Spleen (tissue), 11 donors: ENCODE measurements at regions not wholly inside any gene's neighbourhood (a gene's known extent, or its start where the extent isn't known, plus 50 kb on each side); places are given as distances from the start of the nearest gene placed in this dataset.
"Not testable (repeated sequence)": the region's sequence is repeated elsewhere in the genome, so short reads cannot be mapped to it uniquely, and the experiment has no call there.

Source experiments
- DNase-seq: peaks from one replicate; pipeline ENCODE4 v3.0.0-alpha.2; 2020
- H3K27ac ChIP-seq, 8 donors: fragments of 200-600 bp; sonication (generic) in 7 of 8; 1 replicate in 4 of 8; 2 replicates in 4 of 8; pipeline versions ENCODE4 v1.5.0 to v1.8.0; 2016 to 2021; ENCODE audit warnings: inconsistent platforms in 4 of 8, mild to moderate bottlenecking in 4 of 8, moderate library complexity in 1 of 8
- H3K27me3 ChIP-seq, 7 donors: fragments of 200-600 bp; sonication (generic) in 6 of 7; replicated peaks in 1 of 7; 1 replicate in 4 of 7; 2 replicates in 3 of 7; pipeline versions ENCODE4 v1.5.0 to v1.8.0; 2016 to 2021; ENCODE audit warnings: inconsistent platforms in 3 of 7, mild to moderate bottlenecking in 1 of 7
- H3K36me3 ChIP-seq, 6 donors: fragments of 200-600 bp; sonication (generic) in 5 of 6; 1 replicate in 4 of 6; 2 replicates in 2 of 6; pipeline versions ENCODE4 v1.5.0 to v1.8.0; 2016 to 2021; ENCODE audit warnings: inconsistent platforms in 2 of 6
- H3K4me1 ChIP-seq, 6 donors: fragments of 200-600 bp; sonication (generic) in 5 of 6; 1 replicate in 3 of 6; 2 replicates in 3 of 6; pipeline versions ENCODE4 v1.5.0 to v1.8.0; 2016 to 2021; ENCODE audit warnings: inconsistent platforms in 3 of 6
- H3K4me3 ChIP-seq, 8 donors: fragments of 200-600 bp; sonication (generic) in 7 of 8; 1 replicate in 4 of 8; 2 replicates in 4 of 8; pipeline versions ENCODE4 v1.5.0 to v1.8.0; 2016 to 2021; ENCODE audit warnings: inconsistent platforms in 4 of 8, mild to moderate bottlenecking in 4 of 8, moderate library complexity in 2 of 8
- H3K9me3 ChIP-seq, 8 donors: fragments of 200-600 bp; sonication (generic) in 7 of 8; 1 replicate in 4 of 8; 2 replicates in 4 of 8; pipeline versions ENCODE4 v1.5.0 to v1.8.0; 2016 to 2021; ENCODE audit warnings: inconsistent platforms in 4 of 8
- CTCF ChIP-seq, 11 experiments: fragments of 200-600 bp in 7 of 11; fragments of 450-650 bp in 4 of 11; sonication (generic) in 4 of 11; IDR thresholded peaks in 8 of 11; conservative IDR thresholded peaks in 3 of 11; 1 replicate in 7 of 11; 2 replicates in 4 of 11; pipeline versions ENCODE4 v1.4.0 to v1.8.0; 2016 to 2021; ENCODE audit warnings: antibody characterized with exemption in 11 of 11, inconsistent platforms in 4 of 11, mild to moderate bottlenecking in 1 of 11
- POLR2A ChIP-seq, 3 donors: fragments of 450-650 bp; IDR thresholded peaks; one replicate each; pipeline ENCODE4 v1.5.1; 2017; ENCODE audit warnings: antibody characterized with exemption in 3 of 3, mild to moderate bottlenecking in 1 of 3
- POLR2AphosphoS5 ChIP-seq, 3 donors: sonication (generic); formaldehyde crosslinking; IDR thresholded peaks; one replicate each; pipeline ENCODE4 v1.5.1; 2017; ENCODE audit warnings: antibody characterized with exemption in 3 of 3
- WGBS, 5 donors: extraction: QIAGEN DNeasy Blood & Tissue Kit in 3 of 5; methylation state at CpG; one replicate each; pipeline versions ENCODE4 v1.1.5 to v1.1.7; 2013 to 2018; 5-methylcytosine and 5-hydroxymethylcytosine counted together
- intact Hi-C: fragments of 100-400 bp; cut with DNase I; formaldehyde crosslinking; loops from one replicate; pipeline ENCODE4 v1.15.0; 2023; ENCODE audit warnings: low total_unique reads
- donor health status: healthy with polysubstance abuse.
- donor health status: DM: no; HTN: no; CAD: no; lungs with moderate emphysema.
- donor health status: DM: no; HTN: no; CAD: no.
- donor health status: Bipolar disorder and iron deficiency.
- donor health status: healthy.
- donor health status: DM: no; HTN: no; CAD: no.
- donor health status: DM: yes; HTN: yes; CAD: no.

GRCh38 chr1:224828691-224829090 lies 100.8 kb upstream of the DNAH14 start:
- Histone ChIP-seq H3K4me3 (no peak overlapping the region), H3K36me3 (no peaks in the 10 kb centered on the region), H3K27me3 (peaks cover 0 to 6% (median 0%) of the 10 kb centered on the region in 7 donors), H3K4me1 (no peaks in the 10 kb centered on the region), H3K9me3 (peaks cover 0 to 34% (median 20%) of the 10 kb centered on the region in 8 donors), H3K27ac (no peak overlapping the region)
- intact Hi-C loops: no loop called here
- TF ChIP-seq POLR2A (IDR thresholded peaks at IDR 0.05) (no peak), CTCF (IDR thresholded peaks at IDR 0.05 in 8 of 11, conservative IDR thresholded peaks at IDR 0.05 in 3 of 11) (no peak), POLR2AphosphoS5 (IDR thresholded peaks at IDR 0.05) (no peak)
- no peak for DNase-seq

GRCh38 chr1:224831501-224831900 lies 98.0 kb upstream of the DNAH14 start:
- Histone ChIP-seq H3K4me1 (no peaks in the 10 kb centered on the region), H3K27me3 (peaks cover 0 to 6% (median 0%) of the 10 kb centered on the region in 7 donors), H3K27ac (no peak overlapping the region), H3K4me3 (no peak overlapping the region), H3K36me3 (no peaks in the 10 kb centered on the region), H3K9me3 (peaks cover 0 to 16% (median 12%) of the 10 kb centered on the region in 8 donors)
- 69 to 82% (median 72%) methylated on average over 3 of the region's 3 CpGs for WGBS, 5 donors
- TF ChIP-seq POLR2AphosphoS5 (IDR thresholded peaks at IDR 0.05) (no peak), CTCF (IDR thresholded peaks at IDR 0.05 in 8 of 11, conservative IDR thresholded peaks at IDR 0.05 in 3 of 11) (no peak), POLR2A (IDR thresholded peaks at IDR 0.05) (no peak)
- no peak for DNase-seq
- intact Hi-C loops: no loop called here

GRCh38 chr1:224839648-224840300 lies 89.7 kb upstream of the DNAH14 start:
- H3K27me3 ChIP-seq, H3K36me3 ChIP-seq, H3K4me3 ChIP-seq, intact Hi-C loops, H3K27ac ChIP-seq, H3K4me1 ChIP-seq, DNase-seq: not testable (repeated sequence)
- whole genome bisulfite sequencing, 5 donors: 76 to 86% (median 78%) methylated on average over 7 of the region's 7 CpGs
- H3K9me3 ChIP-seq: peaks cover 0 to 28% (median 18%) of the 10 kb centered on the region in 8 donors

GRCh38 chr1:224841803-224842202 lies 87.7 kb upstream of the DNAH14 start:
- intact Hi-C loops, H3K4me3 ChIP-seq, H3K36me3 ChIP-seq, H3K4me1 ChIP-seq, DNase-seq, H3K27me3 ChIP-seq, H3K27ac ChIP-seq: not testable (repeated sequence)
- 61 to 89% (median 84%) methylated on average over 2 of the region's 2 CpGs for WGBS, 5 donors
- peaks cover 0 to 28% (median 18%) of the 10 kb centered on the region in 8 donors for H3K9me3 ChIP-seq

- Histone ChIP-seq H3K4me1 (no peaks in the 10 kb centered on the region), H3K27me3 (no peaks in the 10 kb centered on the region), H3K27ac (no peak overlapping the region), H3K36me3 (no peaks in the 10 kb centered on the region), H3K9me3 (peaks cover 0 to 25% (median 16%) of the 10 kb centered on the region in 8 donors), H3K4me3 (no peak overlapping the region)
- 67 to 91% (median 84%) methylated on average over 2 of the region's 2 CpGs for WGBS, 5 donors
- no peak for DNase-seq
- TF ChIP-seq POLR2AphosphoS5 (IDR thresholded peaks at IDR 0.05) (no peak), CTCF (IDR thresholded peaks at IDR 0.05 in 8 of 11, conservative IDR thresholded peaks at IDR 0.05 in 3 of 11) (no peak), POLR2A (IDR thresholded peaks at IDR 0.05) (no peak)
- intact Hi-C loops: no loop called here
Observed at GRCh38 chr1:224846119-224846907, 83.2 kb upstream of the DNAH14 start.
